Myocyte (in vitro differentiated cells): ENCODE measurements at regions not wholly inside any gene's neighbourhood (a gene's known extent, or its start where the extent isn't known, plus 50 kb on each side); places are given as distances from the start of the nearest gene placed in this dataset.

Experiments
- DNase-seq: peaks from one replicate; pipeline ENCODE4 v3.0.0-alpha.2; 2012; ENCODE audit warnings: low read depth

GRCh38 chr12:29970501-29970900 is 186.8 kb upstream of the TMTC1 start:
- no peak for DNase-seq

- DNase-seq, result no peak
Observed at GRCh38 chr12:29962276-29963035, 178.7 kb upstream of the TMTC1 start.

- no peak for DNase-seq
Observed at GRCh38 chr12:29961231-29961630, 177.5 kb upstream of the TMTC1 start.

GRCh38 chr12:29960122-29960521 is 176.4 kb upstream of the TMTC1 start:
- DNase-seq, result no peak

- no peak for DNase-seq
Observed at GRCh38 chr12:29957835-29958234, 174.1 kb upstream of the TMTC1 start.

GRCh38 chr12:29945904-29946303 is 162.2 kb upstream of the TMTC1 start:
- no peak for DNase-seq

- no peak for DNase-seq
Observed at GRCh38 chr12:29944269-29945000, 160.7 kb upstream of the TMTC1 start.

GRCh38 chr12:29943683-29944082 is 159.9 kb upstream of the TMTC1 start:
- DNase-seq, result no peak

GRCh38 chr12:29940811-29941210 is 157.1 kb upstream of the TMTC1 start:
- no peak for DNase-seq

- no peak for DNase-seq
Observed at GRCh38 chr12:29930503-29930902, 146.8 kb upstream of the TMTC1 start.

- DNase-seq, result no peak
Observed at GRCh38 chr12:29929295-29929694, 145.6 kb upstream of the TMTC1 start.

- no peak for DNase-seq
Observed at GRCh38 chr12:29921307-29921706, 137.6 kb upstream of the TMTC1 start.

- no peak for DNase-seq
Observed at GRCh38 chr12:29908157-29908556, 124.4 kb upstream of the TMTC1 start.

GRCh38 chr12:29907461-29907860 is 123.7 kb upstream of the TMTC1 start:
- no peak for DNase-seq

- DNase-seq, result no peak
Observed at GRCh38 chr12:29902043-29902442, 118.3 kb upstream of the TMTC1 start.

GRCh38 chr12:29901585-29901984 is 117.8 kb upstream of the TMTC1 start:
- no peak for DNase-seq

- DNase-seq, result no peak
Observed at GRCh38 chr12:29899212-29899931, 115.6 kb upstream of the TMTC1 start.

GRCh38 chr12:29895966-29896365 is 112.2 kb upstream of the TMTC1 start:
- DNase-seq, result no peak

- no peak for DNase-seq
Observed at GRCh38 chr12:29893002-29893401, 109.3 kb upstream of the TMTC1 start.

- DNase-seq, result no peak
Observed at GRCh38 chr12:29891792-29892191, 108.0 kb upstream of the TMTC1 start.

GRCh38 chr12:29889737-29890136 is 106.0 kb upstream of the TMTC1 start:
- DNase-seq, result peak; percentile 74

- no peak for DNase-seq
Observed at GRCh38 chr12:29888777-29889176, 105.0 kb upstream of the TMTC1 start.
